WTC11 (cell line): ENCODE measurements at regions not wholly inside any gene's neighbourhood (a gene's known extent, or its start where the extent isn't known, plus 50 kb on each side); places are given as distances from the start of the nearest gene placed in this dataset.

Experiments used
- FOXJ3 ChIP-seq: sonication (generic); formaldehyde crosslinking; IDR thresholded peaks from 2 replicates; pipeline ENCODE4 v1.9.0; 2021; ENCODE audit warnings: missing genetic modification reagents, mild to moderate bottlenecking, borderline replicate concordance
- FOXP4 ChIP-seq: sonication (generic); formaldehyde crosslinking; IDR thresholded peaks from 2 replicates; pipeline ENCODE4 v1.8.0; 2022; ENCODE audit warnings: mild to moderate bottlenecking, missing genetic modification reagents

- TF ChIP-seq FOXP4 (CRISPR knock-in tag): no peak
- TF ChIP-seq FOXJ3 (CRISPR knock-in tag): no peak
These were observed 581.7 kb downstream of the DIPK2A start for GRCh38 chr3:144553301-144553700.
